NCI-H748 treated with DMSO at 0.1 percent for 48 hours (cell line): ENCODE measurements at regions not wholly inside any gene's neighbourhood (a gene's known extent, or its start where the extent isn't known, plus 50 kb on each side); places are given as distances from the start of the nearest gene placed in this dataset.

Source experiments
- DNase-seq: peaks from one replicate; lab custom pipeline; 2025; lab: John Stamatoyannopoulos, UW

- no peak for DNase-seq
Measured at GRCh38 chrX:76228499-76228898, 55.6 kb downstream of the PBDC1 start.

GRCh38 chrX:76248901-76249300, 76.0 kb downstream of the PBDC1 start:
- DNase-seq = no peak

- no peak for DNase-seq
Measured at GRCh38 chrX:76253432-76253831, 80.6 kb downstream of the PBDC1 start.

- DNase-seq = peak; percentile 32
Measured at GRCh38 chrX:76279007-76279406, 106.1 kb downstream of the PBDC1 start.
